Testis (tissue), 2 donors: ENCODE measurements at regions not wholly inside any gene's neighbourhood (a gene's known extent, or its start where the extent isn't known, plus 50 kb on each side); places are given as distances from the start of the nearest gene placed in this dataset.

ENCODE experiments used
- CTCF ChIP-seq, 3 experiments: fragments of 450-650 bp in 2 of 3; fragments of 200-600 bp in 1 of 3; sonication (generic) in 1 of 3; IDR thresholded peaks; one replicate each; pipeline ENCODE4 v1.5.1; 2016 to 2019; ENCODE audit warnings: antibody characterized with exemption in 3 of 3, mild to moderate bottlenecking in 2 of 3, moderate library complexity in 1 of 3
- POLR2A ChIP-seq: fragments of 450-650 bp; IDR thresholded peaks from one replicate; pipeline ENCODE4 v1.6.1; 2017; ENCODE audit warnings: antibody characterized with exemption, mild to moderate bottlenecking, moderate library complexity

DNA sequence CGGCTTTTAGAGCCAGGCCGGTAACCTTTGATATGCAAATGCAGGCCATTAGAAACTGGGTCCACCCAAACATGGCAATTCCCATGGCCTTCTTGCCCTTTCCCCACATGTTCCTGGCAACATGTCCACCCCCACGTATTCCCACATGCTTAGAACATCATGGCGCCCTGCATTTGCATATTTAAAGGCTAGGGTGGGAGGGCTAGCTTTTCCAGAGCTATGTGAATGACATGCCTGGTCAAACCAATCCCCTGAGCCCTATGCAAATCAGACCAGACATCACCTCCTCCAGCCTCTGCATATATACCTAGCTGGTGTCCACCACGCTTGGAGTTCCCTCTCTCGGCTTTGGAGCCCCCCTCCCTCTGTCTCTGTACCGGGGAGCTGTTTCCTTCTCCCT lies 481.9 kb downstream of the CDH2 start:
- TF ChIP-seq CTCF (IDR thresholded peaks at IDR 0.05) (no peak), POLR2A (no peak)
